ENCODE measurements at regions not wholly inside any gene's neighbourhood (a gene's known extent, or its start where the extent isn't known, plus 50 kb on each side); places are given as distances from the start of the nearest gene placed in this dataset.

DNA sequence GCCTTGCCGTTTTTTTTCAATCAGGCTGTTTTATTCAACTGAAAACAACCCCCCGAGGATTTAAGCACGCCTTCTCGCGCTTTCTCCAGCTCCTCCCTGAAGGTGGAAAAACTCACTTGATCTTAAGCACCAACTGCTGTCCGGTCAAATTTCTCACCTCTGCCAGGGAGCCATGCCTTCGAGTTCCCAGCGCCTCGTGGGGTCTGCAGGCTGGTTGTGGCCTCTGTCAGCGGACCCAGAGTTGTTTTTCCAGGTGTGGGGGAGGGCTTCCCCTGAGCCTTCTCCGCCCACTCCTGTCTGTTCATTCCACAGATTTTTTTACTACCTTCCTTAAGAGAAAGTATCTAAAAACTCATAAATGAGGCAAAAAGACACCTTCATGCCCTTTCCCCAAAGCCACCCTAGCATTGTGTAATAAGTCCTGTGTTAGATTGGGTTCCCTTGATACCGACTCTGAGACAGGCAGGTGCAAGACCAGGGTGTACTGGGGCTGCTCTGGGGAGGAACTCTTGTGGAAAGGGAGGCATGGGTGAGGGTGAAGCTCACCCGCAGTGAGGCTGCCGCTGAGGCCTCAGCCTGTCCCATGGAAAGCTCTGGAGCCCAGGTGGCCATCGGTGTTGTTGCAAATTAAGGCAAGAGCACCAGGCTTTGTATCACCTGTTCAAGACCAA lies 101.6 kb downstream of the AXIN2 start:
- H3K4me3 ChIP-seq (ENCODE audit: severe bottlenecking) = no peak overlapping the region
- no peaks in the 10 kb centered on the region for H3K9me3 ChIP-seq (ENCODE audit: severe bottlenecking)
- DNase-seq (ENCODE audit: low spot score) (no peak), ATAC-seq (ENCODE audit: low read depth) (no peak)
- H3K27ac ChIP-seq (ENCODE audit: poor library complexity, severe bottlenecking) = no peak overlapping the region
- TF ChIP-seq, protein P1, sequence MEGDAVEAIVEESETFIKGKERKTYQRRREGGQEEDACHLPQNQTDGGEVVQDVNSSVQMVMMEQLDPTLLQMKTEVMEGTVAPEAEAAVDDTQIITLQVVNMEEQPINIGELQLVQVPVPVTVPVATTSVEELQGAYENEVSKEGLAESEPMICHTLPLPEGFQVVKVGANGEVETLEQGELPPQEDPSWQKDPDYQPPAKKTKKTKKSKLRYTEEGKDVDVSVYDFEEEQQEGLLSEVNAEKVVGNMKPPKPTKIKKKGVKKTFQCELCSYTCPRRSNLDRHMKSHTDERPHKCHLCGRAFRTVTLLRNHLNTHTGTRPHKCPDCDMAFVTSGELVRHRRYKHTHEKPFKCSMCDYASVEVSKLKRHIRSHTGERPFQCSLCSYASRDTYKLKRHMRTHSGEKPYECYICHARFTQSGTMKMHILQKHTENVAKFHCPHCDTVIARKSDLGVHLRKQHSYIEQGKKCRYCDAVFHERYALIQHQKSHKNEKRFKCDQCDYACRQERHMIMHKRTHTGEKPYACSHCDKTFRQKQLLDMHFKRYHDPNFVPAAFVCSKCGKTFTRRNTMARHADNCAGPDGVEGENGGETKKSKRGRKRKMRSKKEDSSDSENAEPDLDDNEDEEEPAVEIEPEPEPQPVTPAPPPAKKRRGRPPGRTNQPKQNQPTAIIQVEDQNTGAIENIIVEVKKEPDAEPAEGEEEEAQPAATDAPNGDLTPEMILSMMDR (IDR thresholded peaks at IDR 0.05; ENCODE audit: poor library complexity, severe bottlenecking) = no peak
- no peaks in the 10 kb centered on the region for H3K36me3 ChIP-seq (ENCODE audit: low read depth)
- H3K4me1 ChIP-seq (ENCODE audit: insufficient read depth, poor library complexity, severe bottlenecking) = peaks cover 14% of the 10 kb centered on the region
- no peaks in the 10 kb centered on the region for H3K27me3 ChIP-seq (ENCODE audit: insufficient read depth, poor library complexity, severe bottlenecking)

DNA sequence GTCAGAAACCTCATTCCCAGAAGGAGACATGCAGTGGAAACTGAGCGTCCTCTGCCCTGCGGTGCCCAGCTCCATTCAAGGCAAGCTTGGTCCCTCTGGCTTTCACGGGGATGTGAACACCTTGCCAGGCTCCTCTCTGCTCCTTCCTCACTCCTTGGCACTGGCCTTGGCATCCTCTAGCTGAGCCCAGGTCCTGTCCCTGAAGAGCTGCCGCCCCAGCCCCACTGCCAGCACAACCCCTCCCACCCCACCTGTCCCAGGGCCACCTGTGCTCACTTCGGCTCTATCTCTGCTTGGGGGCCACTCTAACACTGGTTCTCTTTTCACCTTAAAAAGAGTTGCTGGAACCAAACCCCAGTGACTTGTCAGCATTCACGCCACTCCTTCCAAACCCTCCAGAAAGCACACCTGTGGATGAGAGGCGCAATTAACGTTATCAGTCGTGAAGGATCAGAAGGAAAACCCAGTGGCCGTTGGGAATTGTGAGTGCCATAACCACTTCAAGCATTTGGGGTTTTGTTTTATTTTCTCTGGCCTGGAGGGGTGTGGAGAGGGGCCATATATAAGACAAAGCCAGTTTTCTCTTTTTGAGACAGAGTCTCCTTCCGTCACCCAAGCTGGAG lies 103.7 kb downstream of the AXIN2 start:
- TF ChIP-seq, protein P1 (IDR thresholded peaks at IDR 0.05; ENCODE audit: poor library complexity, severe bottlenecking) = no peak

DNA sequence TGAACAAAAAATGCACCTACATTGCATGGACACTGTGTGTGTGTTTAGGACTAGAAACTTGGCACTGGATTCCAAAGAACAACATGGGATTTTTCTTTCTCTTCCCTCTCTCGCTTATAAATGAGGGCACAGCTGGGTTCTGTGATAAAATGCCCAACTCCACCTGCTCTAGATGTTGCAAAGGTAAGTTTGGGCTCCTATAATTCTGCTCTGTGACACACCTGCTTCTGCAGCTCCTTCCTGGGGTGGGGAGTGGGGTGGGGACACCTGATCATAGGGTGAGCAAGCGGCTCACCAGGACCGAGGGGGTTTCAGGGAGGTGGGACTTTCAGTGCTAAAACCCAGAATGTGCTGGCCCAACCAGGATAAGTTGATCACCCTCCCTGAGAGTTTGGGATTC lies 104.3 kb downstream of the AXIN2 start:
- Histone ChIP-seq H3K36me3 (ENCODE audit: low read depth) (no peaks in the 10 kb centered on the region), H3K4me3 (ENCODE audit: severe bottlenecking) (no peak overlapping the region), H3K27ac (ENCODE audit: poor library complexity, severe bottlenecking) (no peak overlapping the region), H3K4me1 (ENCODE audit: insufficient read depth, poor library complexity, severe bottlenecking) (peaks cover 4% of the 10 kb centered on the region), H3K27me3 (ENCODE audit: insufficient read depth, poor library complexity, severe bottlenecking) (no peaks in the 10 kb centered on the region), H3K9me3 (ENCODE audit: severe bottlenecking) (no peaks in the 10 kb centered on the region)
- no peak for ATAC-seq (ENCODE audit: low read depth)
- no peak for DNase-seq (ENCODE audit: low spot score)
- TF ChIP-seq, protein P1 (IDR thresholded peaks at IDR 0.05; ENCODE audit: poor library complexity, severe bottlenecking) = no peak

More for the DNA sequence above, 103.7 kb downstream of the AXIN2 start:
- no peak overlapping the region for H3K27ac ChIP-seq (ENCODE audit: poor library complexity, severe bottlenecking)
- ATAC-seq (ENCODE audit: low read depth) (no peak), DNase-seq (ENCODE audit: low spot score) (no peak)
- no peaks in the 10 kb centered on the region for H3K27me3 ChIP-seq (ENCODE audit: insufficient read depth, poor library complexity, severe bottlenecking)
- H3K4me1 ChIP-seq (ENCODE audit: insufficient read depth, poor library complexity, severe bottlenecking) = peaks cover 6% of the 10 kb centered on the region
- H3K4me3 ChIP-seq (ENCODE audit: severe bottlenecking) = no peak overlapping the region
- H3K9me3 ChIP-seq (ENCODE audit: severe bottlenecking) = no peaks in the 10 kb centered on the region
- H3K36me3 ChIP-seq (ENCODE audit: low read depth) = no peaks in the 10 kb centered on the region

- no peak overlapping the region for H3K27ac ChIP-seq (ENCODE audit: poor library complexity, severe bottlenecking)
- no peaks in the 10 kb centered on the region for H3K27me3 ChIP-seq (ENCODE audit: insufficient read depth, poor library complexity, severe bottlenecking)
- TF ChIP-seq, protein P1 (IDR thresholded peaks at IDR 0.05; ENCODE audit: poor library complexity, severe bottlenecking) = no peak
- no peaks in the 10 kb centered on the region for H3K36me3 ChIP-seq (ENCODE audit: low read depth)
- no peak for ATAC-seq (ENCODE audit: low read depth)
- H3K4me1 ChIP-seq (ENCODE audit: insufficient read depth, poor library complexity, severe bottlenecking) = peaks cover 4% of the 10 kb centered on the region
- DNase-seq (ENCODE audit: low spot score) = no peak
- no peak overlapping the region for H3K4me3 ChIP-seq (ENCODE audit: severe bottlenecking)
- no peaks in the 10 kb centered on the region for H3K9me3 ChIP-seq (ENCODE audit: severe bottlenecking)
Observed at GRCh38 chr17:65456368-65457151, 104.9 kb downstream of the AXIN2 start.

All from RWPE2 (cell line).